Natural killer cell (primary cell): ENCODE measurements at regions not wholly inside any gene's neighbourhood (a gene's known extent, or its start where the extent isn't known, plus 50 kb on each side); places are given as distances from the start of the nearest gene placed in this dataset.
"Not testable (repeated sequence)": the region's sequence is repeated elsewhere in the genome, so short reads cannot be mapped to it uniquely, and the experiment has no call there.

Experiments
- ATAC-seq, 3 donors: fragments of 150-1000 bp in 2 of 3; fragments of 200-7000 bp in 1 of 3; cut with Tn5 transposase; 1 replicate in 1 of 3; 2 replicates in 2 of 3; pipeline ENCODE4 v1.10.0; 2021; ENCODE audit warnings: mild to moderate bottlenecking in 2 of 3, moderate library complexity in 2 of 3
- DNase-seq, 2 donors: peaks; one replicate each; pipeline versions ENCODE4 v3.0.0 to v3.0.0-alpha.2; 2013 to 2021; ENCODE audit warnings: mixed read lengths in 1 of 2
- H3K27ac ChIP-seq: one replicate; pipeline ENCODE4 v1.5.1; 2013; ENCODE audit warnings: mild to moderate bottlenecking, low read length
- H3K27me3 ChIP-seq: one replicate; pipeline ENCODE4 v1.6.1; 2013; ENCODE audit warnings: low read length; ENCODE audit not compliant: control insufficient read depth, insufficient read depth
- H3K36me3 ChIP-seq: one replicate; pipeline ENCODE4 v1.6.1; 2013; ENCODE audit warnings: low read length; ENCODE audit not compliant: control insufficient read depth, insufficient read depth
- H3K4me1 ChIP-seq: one replicate; pipeline ENCODE4 v1.6.1; 2013; ENCODE audit warnings: low read length; ENCODE audit not compliant: control insufficient read depth, insufficient read depth
- H3K4me3 ChIP-seq: one replicate; pipeline ENCODE4 v1.5.1; 2013; ENCODE audit warnings: low read length
- H3K9me3 ChIP-seq: one replicate; pipeline ENCODE4 v1.6.1; 2013; ENCODE audit warnings: low read length; ENCODE audit not compliant: control insufficient read depth, insufficient read depth
- H3K27ac Mint-ChIP-seq, 2 donors: one replicate each; pipeline ENCODE4 v1.8.0; 2022; ENCODE audit warnings: mild to moderate bottlenecking in 2 of 2, mixed read lengths in 2 of 2, moderate library complexity in 1 of 2
- H3K27me3 Mint-ChIP-seq, 2 donors: one replicate each; pipeline ENCODE4 v1.8.0; 2022; ENCODE audit warnings: low read depth in 2 of 2, mixed read lengths in 2 of 2
- H3K36me3 Mint-ChIP-seq: one replicate; pipeline ENCODE4 v1.8.0; 2022; ENCODE audit warnings: mixed read lengths
- H3K4me1 Mint-ChIP-seq, 2 donors: one replicate each; pipeline ENCODE4 v1.8.0; 2022; ENCODE audit warnings: mixed read lengths in 2 of 2
- H3K4me3 Mint-ChIP-seq: one replicate; pipeline ENCODE4 v1.8.0; 2022; ENCODE audit warnings: mild to moderate bottlenecking, moderate library complexity, mixed read lengths
- H3K9me3 Mint-ChIP-seq, 2 donors: one replicate each; pipeline ENCODE4 v1.8.0; 2022; ENCODE audit warnings: mixed read lengths in 2 of 2
- CTCF ChIP-seq: fragments of 200-600 bp; IDR thresholded peaks from one replicate; pipeline ENCODE4 v1.8.0; 2022; ENCODE audit warnings: antibody characterized with exemption
- WGBS: methylation state at CpG from one replicate; pipeline ENCODE4 v1.1.7; 2013; ENCODE audit warnings: missing lambda C conversion rate; ENCODE audit not compliant: insufficient coverage; 5-methylcytosine and 5-hydroxymethylcytosine counted together
- intact Hi-C: fragments of 100-400 bp; cut with micrococcal nuclease; formaldehyde crosslinking; loops from one replicate; pipeline ENCODE4 v1.14.2; 2022

- H3K4me3 ChIP-seq = no peak overlapping the region
- H3K27me3 ChIP-seq = no peaks in the 10 kb centered on the region
- no peaks in the 10 kb centered on the region for H3K4me1 ChIP-seq
- DNase-seq (no peak), ATAC-seq (no peak)
- Mint-ChIP-seq H3K9me3 (no peaks in the 10 kb centered on the region), H3K4me3 (no peak overlapping the region), H3K27me3 (no peaks in the 10 kb centered on the region), H3K4me1 (no peaks in the 10 kb centered on the region), H3K27ac (no peak overlapping the region), H3K36me3 (no peaks in the 10 kb centered on the region)
- no peak for TF ChIP-seq CTCF
- 60% methylated on average over 2 of the region's 3 CpGs for WGBS
- no peak overlapping the region for H3K27ac ChIP-seq
- no peaks in the 10 kb centered on the region for H3K36me3 ChIP-seq
- H3K9me3 ChIP-seq = no peaks in the 10 kb centered on the region
- intact Hi-C loops = no loop called here
Observed at GRCh38 chr10:80964955-80965614, 427.4 kb downstream of the SH2D4B start.

GRCh38 chr10:80966326-80966986 is 428.8 kb downstream of the SH2D4B start:
- Mint-ChIP-seq H3K4me3 (no peak overlapping the region), H3K9me3 (no peaks in the 10 kb centered on the region), H3K4me1 (no peaks in the 10 kb centered on the region), H3K27ac (no peak overlapping the region), H3K27me3 (no peaks in the 10 kb centered on the region), H3K36me3 (no peaks in the 10 kb centered on the region)
- DNase-seq (no peak), ATAC-seq (no peak)
- Histone ChIP-seq H3K4me3 (no peak overlapping the region), H3K27me3 (no peaks in the 10 kb centered on the region), H3K9me3 (no peaks in the 10 kb centered on the region), H3K36me3 (no peaks in the 10 kb centered on the region), H3K4me1 (no peaks in the 10 kb centered on the region), H3K27ac (no peak overlapping the region)
- 63% methylated on average over 2 of the region's 3 CpGs for WGBS
- intact Hi-C loops = no loop called here
- no peak for TF ChIP-seq CTCF

- intact Hi-C loops, H3K36me3 ChIP-seq, H3K4me1 Mint-ChIP-seq, H3K9me3 Mint-ChIP-seq, ATAC-seq, H3K9me3 ChIP-seq, H3K36me3 Mint-ChIP-seq, H3K27me3 ChIP-seq, H3K4me3 ChIP-seq, H3K27ac Mint-ChIP-seq, H3K27me3 Mint-ChIP-seq, H3K4me1 ChIP-seq, DNase-seq, H3K27ac ChIP-seq, H3K4me3 Mint-ChIP-seq: not testable (repeated sequence)
- WGBS = 85% methylated on average over 4 of the region's 4 CpGs
Observed at GRCh38 chr10:80967357-80967756, 429.7 kb downstream of the SH2D4B start.

- intact Hi-C loops = no loop called here
- Mint-ChIP-seq H3K27ac (no peak overlapping the region), H3K4me3 (no peak overlapping the region), H3K9me3 (peaks cover under 1 to 3% of the 10 kb centered on the region in 2 donors), H3K27me3 (no peaks in the 10 kb centered on the region), H3K4me1 (no peaks in the 10 kb centered on the region), H3K36me3 (no peaks in the 10 kb centered on the region)
- H3K27ac ChIP-seq = no peak overlapping the region
- TF ChIP-seq CTCF = no peak
- no peaks in the 10 kb centered on the region for H3K36me3 ChIP-seq
- H3K9me3 ChIP-seq = no peaks in the 10 kb centered on the region
- H3K27me3 ChIP-seq = no peaks in the 10 kb centered on the region
- no peak overlapping the region for H3K4me3 ChIP-seq
- no peak for DNase-seq
- ATAC-seq = no peak
- no peaks in the 10 kb centered on the region for H3K4me1 ChIP-seq
Observed at GRCh38 chr10:80968903-80969302, 431.2 kb downstream of the SH2D4B start.
